Peyer's patch (tissue), 4 donors: ENCODE measurements at regions not wholly inside any gene's neighbourhood (a gene's known extent, or its start where the extent isn't known, plus 50 kb on each side); places are given as distances from the start of the nearest gene placed in this dataset.
"Not testable (repeated sequence)": the region's sequence is repeated elsewhere in the genome, so short reads cannot be mapped to it uniquely, and the experiment has no call there.

ENCODE experiments used
- DNase-seq, 3 donors: peaks; one replicate each; pipeline ENCODE4 v3.0.0-alpha.2; 2017 to 2019
- H3K27ac ChIP-seq, 4 donors: fragments of 200-600 bp; sonication (generic); one replicate each; pipeline ENCODE4 v1.5.1; 2016 to 2019
- H3K27me3 ChIP-seq, 2 donors: fragments of 200-600 bp; sonication (generic); one replicate each; pipeline ENCODE4 v1.5.1; 2019
- H3K36me3 ChIP-seq, 3 donors: fragments of 200-600 bp; sonication (generic); one replicate each; pipeline ENCODE4 v1.5.1; 2016 to 2019
- H3K4me1 ChIP-seq, 4 donors: fragments of 200-600 bp; sonication (generic); one replicate each; pipeline ENCODE4 v1.5.1; 2016 to 2019
- H3K4me3 ChIP-seq, 4 donors: fragments of 200-600 bp; sonication (generic); 1 replicate in 3 of 4; 2 replicates in 1 of 4; pipeline ENCODE4 v1.5.1; 2016 to 2019; ENCODE audit warnings: mild to moderate bottlenecking in 1 of 4
- H3K9me3 ChIP-seq, 4 donors: fragments of 200-600 bp; sonication (generic); one replicate each; pipeline ENCODE4 v1.5.1; 2016 to 2019; ENCODE audit warnings: mild to moderate bottlenecking in 1 of 4
- POLR2A ChIP-seq, 2 donors: fragments of 450-650 bp; IDR thresholded peaks; one replicate each; pipeline ENCODE4 v1.5.1; 2017; ENCODE audit warnings: antibody characterized with exemption in 2 of 2, mild to moderate bottlenecking in 2 of 2, moderate library complexity in 2 of 2
- TF ChIP-seq, protein P1 (sequence below), 6 experiments: fragments of 450-650 bp in 4 of 6; fragments of 200-600 bp in 2 of 6; sonication (generic) in 1 of 6; IDR thresholded peaks; one replicate each; pipeline ENCODE4 v1.5.1; 2017 to 2019; ENCODE audit warnings: antibody characterized with exemption in 6 of 6, mild to moderate bottlenecking in 3 of 6, moderate library complexity in 1 of 6

DNA sequence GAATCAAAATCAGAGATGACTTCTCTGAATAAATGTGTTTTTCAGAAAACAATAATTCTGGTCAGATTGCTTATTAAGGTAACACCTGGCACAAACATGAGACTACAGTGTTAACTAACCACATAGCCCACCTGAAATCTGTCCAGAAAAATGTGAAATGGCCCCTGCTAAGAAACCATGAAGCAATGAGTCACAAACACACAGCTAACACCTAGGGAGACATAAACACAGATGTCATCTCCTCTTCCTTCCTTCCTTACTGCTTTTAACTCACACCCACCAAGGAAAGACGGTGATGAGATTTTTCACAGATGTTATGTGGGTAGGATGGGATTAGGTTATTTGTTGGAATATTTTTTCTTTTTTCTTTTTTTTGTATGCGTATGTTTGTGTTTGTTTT, 315.0 kb upstream of the STAC start:
- no peak for TF ChIP-seq POLR2A (IDR thresholded peaks at IDR 0.05)
- TF ChIP-seq, protein P1, sequence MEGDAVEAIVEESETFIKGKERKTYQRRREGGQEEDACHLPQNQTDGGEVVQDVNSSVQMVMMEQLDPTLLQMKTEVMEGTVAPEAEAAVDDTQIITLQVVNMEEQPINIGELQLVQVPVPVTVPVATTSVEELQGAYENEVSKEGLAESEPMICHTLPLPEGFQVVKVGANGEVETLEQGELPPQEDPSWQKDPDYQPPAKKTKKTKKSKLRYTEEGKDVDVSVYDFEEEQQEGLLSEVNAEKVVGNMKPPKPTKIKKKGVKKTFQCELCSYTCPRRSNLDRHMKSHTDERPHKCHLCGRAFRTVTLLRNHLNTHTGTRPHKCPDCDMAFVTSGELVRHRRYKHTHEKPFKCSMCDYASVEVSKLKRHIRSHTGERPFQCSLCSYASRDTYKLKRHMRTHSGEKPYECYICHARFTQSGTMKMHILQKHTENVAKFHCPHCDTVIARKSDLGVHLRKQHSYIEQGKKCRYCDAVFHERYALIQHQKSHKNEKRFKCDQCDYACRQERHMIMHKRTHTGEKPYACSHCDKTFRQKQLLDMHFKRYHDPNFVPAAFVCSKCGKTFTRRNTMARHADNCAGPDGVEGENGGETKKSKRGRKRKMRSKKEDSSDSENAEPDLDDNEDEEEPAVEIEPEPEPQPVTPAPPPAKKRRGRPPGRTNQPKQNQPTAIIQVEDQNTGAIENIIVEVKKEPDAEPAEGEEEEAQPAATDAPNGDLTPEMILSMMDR (IDR thresholded peaks at IDR 0.05) = no peak
- no peak overlapping the region for H3K4me3 ChIP-seq
- no peak overlapping the region for H3K27ac ChIP-seq

DNA sequence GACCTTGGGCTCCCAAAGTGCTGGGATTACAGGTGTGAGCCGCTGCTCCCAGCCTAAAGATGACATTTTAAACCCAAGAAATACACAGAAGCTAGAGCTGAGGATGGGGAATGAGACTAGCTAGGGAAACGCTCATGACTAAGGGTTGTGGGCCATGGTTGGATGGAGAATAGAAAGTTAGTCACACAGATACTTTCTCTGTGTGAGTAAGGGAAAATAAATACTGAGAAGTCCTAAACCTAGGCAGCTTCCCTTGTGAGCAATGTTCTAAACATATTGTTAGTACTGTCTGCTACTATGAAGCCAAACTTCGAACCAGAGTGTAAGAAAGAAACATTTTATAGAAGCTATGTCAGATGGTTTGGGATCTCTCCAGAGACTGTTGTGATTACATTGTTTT, 304.8 kb upstream of the STAC start:
- DNase-seq = no peak
- H3K27me3 ChIP-seq = no peaks in the 10 kb centered on the region
- H3K36me3 ChIP-seq = no peaks in the 10 kb centered on the region
- no peaks in the 10 kb centered on the region for H3K4me1 ChIP-seq
- H3K9me3 ChIP-seq = no peaks in the 10 kb centered on the region
- no peak overlapping the region for H3K4me3 ChIP-seq
- TF ChIP-seq, protein P1 (IDR thresholded peaks at IDR 0.05) = no peak
- TF ChIP-seq POLR2A (IDR thresholded peaks at IDR 0.05) = no peak
- no peak overlapping the region for H3K27ac ChIP-seq

More for the DNA sequence above, 315.0 kb upstream of the STAC start:
- H3K36me3 ChIP-seq = no peaks in the 10 kb centered on the region
- no peaks in the 10 kb centered on the region for H3K4me1 ChIP-seq
- no peaks in the 10 kb centered on the region for H3K9me3 ChIP-seq
- DNase-seq = no peak
- H3K27me3 ChIP-seq = no peaks in the 10 kb centered on the region

DNA sequence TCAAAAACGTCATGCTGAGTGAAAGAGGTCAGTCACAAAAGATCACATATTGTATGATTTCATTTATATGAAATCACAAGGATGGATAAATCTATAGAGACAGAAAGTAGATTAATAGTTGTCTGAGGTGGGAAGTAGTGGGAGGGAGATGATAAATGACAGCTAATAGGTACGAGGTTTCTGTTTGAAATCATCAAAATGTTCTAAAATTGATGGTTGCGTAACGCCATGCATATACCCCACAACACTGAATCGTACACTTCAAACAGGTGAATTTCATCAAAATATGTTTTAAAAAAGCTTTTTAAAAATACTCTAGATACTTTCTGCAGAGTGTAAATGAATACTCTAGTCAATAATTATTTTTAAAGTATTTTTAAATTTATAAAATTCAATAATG, 303.0 kb upstream of the STAC start:
- Histone ChIP-seq H3K27me3 (no peaks in the 10 kb centered on the region), H3K9me3 (no peaks in the 10 kb centered on the region), H3K36me3 (no peaks in the 10 kb centered on the region), H3K4me3 (no peak overlapping the region), H3K27ac (no peak overlapping the region), H3K4me1 (no peaks in the 10 kb centered on the region)
- no peak for DNase-seq
- TF ChIP-seq, protein P1 (IDR thresholded peaks at IDR 0.05) = no peak
- no peak for TF ChIP-seq POLR2A (IDR thresholded peaks at IDR 0.05)

DNA sequence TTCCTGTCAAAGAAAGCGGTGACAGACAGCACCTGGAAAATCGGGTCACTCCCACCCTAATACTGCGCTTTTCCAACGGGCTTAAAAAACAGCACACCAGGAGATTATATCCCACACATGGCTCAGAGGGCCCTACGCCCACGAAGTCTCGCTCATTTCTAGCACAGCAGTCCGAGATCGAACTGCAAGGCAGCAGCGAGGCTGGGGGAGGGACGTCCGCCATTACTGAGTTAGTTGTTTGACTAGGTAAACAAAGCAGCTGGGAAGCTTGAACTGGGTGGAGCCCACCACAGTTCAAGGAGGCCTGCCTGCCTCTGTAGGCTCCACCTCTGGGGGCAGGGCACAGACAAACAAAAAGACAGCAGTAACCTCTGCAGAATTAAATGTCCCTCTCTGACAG, 297.3 kb upstream of the STAC start:
- H3K9me3 ChIP-seq, H3K27me3 ChIP-seq, H3K36me3 ChIP-seq, H3K4me1 ChIP-seq, DNase-seq, H3K4me3 ChIP-seq, H3K27ac ChIP-seq: not testable (repeated sequence)

DNA sequence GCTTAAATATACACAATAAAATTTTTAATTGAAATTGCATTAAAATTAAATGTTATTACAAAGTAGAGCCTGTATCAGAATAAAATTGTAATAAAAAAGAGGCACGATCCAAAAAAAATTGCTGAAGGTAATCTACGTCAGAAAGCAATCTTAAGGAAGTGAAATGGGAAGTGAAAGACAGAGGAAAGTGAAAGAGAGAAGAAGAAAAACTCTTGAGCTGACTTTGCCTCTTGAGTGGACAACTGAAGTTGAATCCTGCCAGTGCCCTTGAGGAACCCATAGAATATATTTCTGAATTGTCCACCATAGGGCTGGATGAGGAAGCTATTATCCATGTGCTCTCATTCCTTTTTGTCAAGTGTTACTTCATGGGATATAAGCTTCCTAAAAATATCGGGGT, 285.1 kb upstream of the STAC start:
- H3K9me3 ChIP-seq = no peaks in the 10 kb centered on the region
- no peak overlapping the region for H3K27ac ChIP-seq
- H3K4me3 ChIP-seq = no peak overlapping the region
- H3K36me3 ChIP-seq = no peaks in the 10 kb centered on the region
- no peak for DNase-seq
- TF ChIP-seq POLR2A (IDR thresholded peaks at IDR 0.05) = no peak
- H3K4me1 ChIP-seq = no peaks in the 10 kb centered on the region
- H3K27me3 ChIP-seq = no peaks in the 10 kb centered on the region

DNA sequence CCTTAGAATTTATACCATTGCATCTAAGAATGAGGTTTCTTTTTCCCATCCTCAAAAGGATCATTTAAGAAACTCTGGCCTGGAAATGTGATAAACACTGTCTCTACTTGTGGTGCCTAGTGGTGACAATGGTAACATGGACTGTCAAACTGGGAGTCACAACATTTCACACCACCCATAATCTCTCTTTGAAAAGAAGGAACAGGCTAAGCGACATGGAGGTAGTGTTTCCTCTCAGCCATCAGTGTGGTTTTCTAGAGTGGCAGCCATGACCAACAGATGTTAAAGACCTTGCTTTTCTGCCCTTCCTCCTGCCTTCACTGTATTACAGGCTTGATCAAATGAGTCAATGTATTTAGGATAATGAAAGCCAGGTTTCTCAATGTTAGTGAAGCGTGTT, 283.1 kb upstream of the STAC start:
- DNase-seq = no peak
- no peaks in the 10 kb centered on the region for H3K36me3 ChIP-seq
- H3K27ac ChIP-seq = no peak overlapping the region
- H3K4me3 ChIP-seq = no peak overlapping the region
- H3K4me1 ChIP-seq = no peaks in the 10 kb centered on the region
- TF ChIP-seq POLR2A (IDR thresholded peaks at IDR 0.05) = no peak
- TF ChIP-seq, protein P1 (IDR thresholded peaks at IDR 0.05) = no peak
- H3K9me3 ChIP-seq = no peaks in the 10 kb centered on the region
- H3K27me3 ChIP-seq = no peaks in the 10 kb centered on the region

DNA sequence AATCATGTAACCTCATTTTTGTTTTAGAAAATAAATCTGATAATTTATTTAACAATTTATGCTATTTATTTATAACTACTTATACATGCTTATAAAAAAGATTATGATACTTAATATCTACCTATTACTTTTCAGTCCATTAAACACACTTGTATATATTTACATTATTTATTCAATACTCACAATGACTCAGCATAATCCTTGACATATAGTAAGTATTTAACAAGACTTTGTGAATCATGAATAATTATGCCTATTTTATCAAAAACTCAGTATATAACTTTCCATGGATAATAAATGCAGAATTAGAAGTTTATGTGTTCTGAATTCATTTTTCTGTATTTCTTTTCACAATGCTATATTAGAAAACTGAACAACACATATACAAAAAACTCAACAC, 266.0 kb upstream of the STAC start:
- Histone ChIP-seq H3K9me3 (no peaks in the 10 kb centered on the region), H3K27me3 (no peaks in the 10 kb centered on the region), H3K4me3 (no peak overlapping the region), H3K27ac (no peak overlapping the region), H3K4me1 (no peaks in the 10 kb centered on the region), H3K36me3 (no peaks in the 10 kb centered on the region)
- TF ChIP-seq POLR2A (IDR thresholded peaks at IDR 0.05) = no peak
- TF ChIP-seq, protein P1 (IDR thresholded peaks at IDR 0.05) = no peak
- DNase-seq = no peak
